Thyroid gland (tissue), 4 donors: ENCODE measurements at regions not wholly inside any gene's neighbourhood (a gene's known extent, or its start where the extent isn't known, plus 50 kb on each side); places are given as distances from the start of the nearest gene placed in this dataset.

ENCODE experiments used
- POLR2A ChIP-seq, 2 donors: fragments of 450-650 bp; IDR thresholded peaks; one replicate each; pipeline ENCODE4 v1.6.1; 2017; ENCODE audit warnings: antibody characterized with exemption in 2 of 2, mild to moderate bottlenecking in 2 of 2, moderate library complexity in 1 of 2
- TF ChIP-seq, protein P1 (sequence below), 6 experiments: fragments of 200-600 bp in 3 of 6; fragments of 450-650 bp in 3 of 6; sonication (generic) in 3 of 6; IDR thresholded peaks; one replicate each; pipeline ENCODE4 v1.5.1; 2016 to 2019; ENCODE audit warnings: antibody characterized with exemption in 6 of 6, mild to moderate bottlenecking in 2 of 6, inconsistent platforms in 1 of 6, moderate library complexity in 1 of 6

GRCh38 chr2:167776359-167776758, 471.0 kb downstream of the STK39 start:
- TF ChIP-seq, protein P1, sequence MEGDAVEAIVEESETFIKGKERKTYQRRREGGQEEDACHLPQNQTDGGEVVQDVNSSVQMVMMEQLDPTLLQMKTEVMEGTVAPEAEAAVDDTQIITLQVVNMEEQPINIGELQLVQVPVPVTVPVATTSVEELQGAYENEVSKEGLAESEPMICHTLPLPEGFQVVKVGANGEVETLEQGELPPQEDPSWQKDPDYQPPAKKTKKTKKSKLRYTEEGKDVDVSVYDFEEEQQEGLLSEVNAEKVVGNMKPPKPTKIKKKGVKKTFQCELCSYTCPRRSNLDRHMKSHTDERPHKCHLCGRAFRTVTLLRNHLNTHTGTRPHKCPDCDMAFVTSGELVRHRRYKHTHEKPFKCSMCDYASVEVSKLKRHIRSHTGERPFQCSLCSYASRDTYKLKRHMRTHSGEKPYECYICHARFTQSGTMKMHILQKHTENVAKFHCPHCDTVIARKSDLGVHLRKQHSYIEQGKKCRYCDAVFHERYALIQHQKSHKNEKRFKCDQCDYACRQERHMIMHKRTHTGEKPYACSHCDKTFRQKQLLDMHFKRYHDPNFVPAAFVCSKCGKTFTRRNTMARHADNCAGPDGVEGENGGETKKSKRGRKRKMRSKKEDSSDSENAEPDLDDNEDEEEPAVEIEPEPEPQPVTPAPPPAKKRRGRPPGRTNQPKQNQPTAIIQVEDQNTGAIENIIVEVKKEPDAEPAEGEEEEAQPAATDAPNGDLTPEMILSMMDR (IDR thresholded peaks at IDR 0.05): no peak
- TF ChIP-seq POLR2A (IDR thresholded peaks at IDR 0.05): no peak
